SK-N-SH treated with all-trans-retinoic acid at 6 μM for 48 hours (cell line): ENCODE measurements at regions not wholly inside any gene's neighbourhood (a gene's known extent, or its start where the extent isn't known, plus 50 kb on each side); places are given as distances from the start of the nearest gene placed in this dataset.

Experiments
- ARNTL ChIP-seq: fragments of 450-650 bp; formaldehyde crosslinking; IDR thresholded peaks from 2 replicates; pipeline ENCODE4 v1.5.0; 2020; ENCODE audit warnings: low read depth, mild to moderate bottlenecking, moderate library complexity, borderline replicate concordance
- BACH2 ChIP-seq: fragments of 250-450 bp; sonication (Bioruptor Pico); IDR thresholded peaks from 2 replicates; pipeline ENCODE4 v1.9.0; 2021; ENCODE audit warnings: mild to moderate bottlenecking, borderline replicate concordance
- CSRNP3 ChIP-seq: fragments of 250-450 bp; sonication (Bioruptor Pico); IDR thresholded peaks from 2 replicates; pipeline ENCODE4 v1.5.1; 2021; ENCODE audit warnings: mild to moderate bottlenecking, moderate library complexity
- ESRRG ChIP-seq: fragments of 250-450 bp; sonication (Bioruptor Pico); IDR thresholded peaks from 2 replicates; pipeline ENCODE4 v1.6.1; 2021; ENCODE audit warnings: mild to moderate bottlenecking
- PATZ1 ChIP-seq: fragments of 250-450 bp; sonication (Bioruptor Pico); IDR thresholded peaks from 2 replicates; pipeline ENCODE4 v1.8.0; 2020; ENCODE audit warnings: mild to moderate bottlenecking, moderate library complexity, borderline replicate concordance
- POU6F1 ChIP-seq: fragments of 250-450 bp; sonication (Bioruptor Pico); IDR thresholded peaks from 2 replicates; pipeline ENCODE4 v1.8.0; 2021; ENCODE audit warnings: low read depth, mild to moderate bottlenecking, moderate library complexity, borderline replicate concordance
- PPARA ChIP-seq: fragments of 250-450 bp; sonication (Bioruptor Pico); IDR thresholded peaks from 2 replicates; pipeline ENCODE4 v1.5.0; 2020; ENCODE audit warnings: mild to moderate bottlenecking, borderline replicate concordance
- RARB ChIP-seq: fragments of 250-450 bp; sonication (Bioruptor Pico); IDR thresholded peaks from 2 replicates; pipeline ENCODE4 v1.8.0; 2021; ENCODE audit warnings: mild to moderate bottlenecking, moderate library complexity
- SNAI2 ChIP-seq: fragments of 250-450 bp; sonication (Bioruptor Pico); IDR thresholded peaks from 2 replicates; pipeline ENCODE4 v1.5.0; 2020; ENCODE audit warnings: mild to moderate bottlenecking, moderate library complexity
- TCF4 ChIP-seq: fragments of 250-450 bp; sonication (Bioruptor Pico); IDR thresholded peaks from 2 replicates; pipeline ENCODE4 v1.8.0; 2021; ENCODE audit warnings: mild to moderate bottlenecking, moderate library complexity, borderline replicate concordance
- ZFP3 ChIP-seq: fragments of 250-450 bp; sonication (Bioruptor Pico); IDR thresholded peaks from 2 replicates; pipeline ENCODE4 v1.5.0; 2020; ENCODE audit warnings: mild to moderate bottlenecking, moderate library complexity
- ZFP30 ChIP-seq: fragments of 450-650 bp; formaldehyde crosslinking; IDR thresholded peaks from 2 replicates; pipeline ENCODE4 v1.5.0; 2022; ENCODE audit warnings: mild to moderate bottlenecking, moderate library complexity
- ZNF565 ChIP-seq: fragments of 450-650 bp; formaldehyde crosslinking; conservative IDR thresholded peaks from 2 replicates; pipeline ENCODE4 v1.5.0; 2020; ENCODE audit warnings: low read depth, mild to moderate bottlenecking, moderate library complexity
- ZNF70 ChIP-seq: fragments of 450-650 bp; formaldehyde crosslinking; IDR thresholded peaks from 2 replicates; pipeline ENCODE4 v1.5.0; 2020; ENCODE audit warnings: mild to moderate bottlenecking, moderate library complexity

- TF ChIP-seq RARB (no peak), ZFP30 (CRISPR knock-in tag) (no peak), SNAI2 (CRISPR knock-in tag) (no peak), POU6F1 (CRISPR knock-in tag) (no peak), PATZ1 (CRISPR knock-in tag) (no peak), ZFP3 (CRISPR knock-in tag) (no peak), ARNTL (no peak), CSRNP3 (CRISPR knock-in tag) (no peak), BACH2 (no peak), ESRRG (CRISPR knock-in tag) (no peak), ZNF70 (no peak), ZNF565 (no peak), PPARA (no peak), TCF4 (CRISPR knock-in tag) (no peak)
Measured at GRCh38 chrX:69237236-69237635, 72.0 kb upstream of the PJA1 start.
